ENCODE measurements at regions not wholly inside any gene's neighbourhood (a gene's known extent, or its start where the extent isn't known, plus 50 kb on each side); places are given as distances from the start of the nearest gene placed in this dataset.

DNA sequence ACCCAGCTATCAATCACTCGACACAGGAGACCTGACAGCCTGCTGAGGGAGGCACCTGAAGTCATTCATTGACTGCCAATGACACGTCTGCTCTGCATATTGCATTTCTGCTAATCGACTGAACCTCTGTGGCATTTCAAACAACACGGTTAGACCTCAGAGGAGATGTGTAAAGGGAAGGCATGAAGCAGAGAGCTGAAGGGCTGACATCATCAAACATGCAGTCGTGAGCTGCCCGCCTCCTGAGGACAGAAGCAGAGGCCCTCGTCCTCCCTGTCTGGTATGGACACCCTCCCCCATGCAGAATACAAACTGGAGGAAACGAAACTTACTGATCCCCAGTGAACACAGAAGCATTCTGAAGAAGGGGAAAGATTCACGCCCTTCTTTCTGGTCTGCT lies 462.6 kb upstream of the MGMT start:
- Mint-ChIP-seq H3K4me1 (ENCODE audit: unreplicated experiment) (peaks cover 3% of the 10 kb centered on the region), H3K27ac (no peak overlapping the region), H3K9me3 (no peaks in the 10 kb centered on the region), H3K36me3 (no peaks in the 10 kb centered on the region), H3K4me3 (no peak overlapping the region), H3K27me3 (peaks cover 4% of the 10 kb centered on the region)
- DNase-seq (ENCODE audit: extremely low spot score, unreplicated experiment) = no peak
- TF ChIP-seq, protein P1, sequence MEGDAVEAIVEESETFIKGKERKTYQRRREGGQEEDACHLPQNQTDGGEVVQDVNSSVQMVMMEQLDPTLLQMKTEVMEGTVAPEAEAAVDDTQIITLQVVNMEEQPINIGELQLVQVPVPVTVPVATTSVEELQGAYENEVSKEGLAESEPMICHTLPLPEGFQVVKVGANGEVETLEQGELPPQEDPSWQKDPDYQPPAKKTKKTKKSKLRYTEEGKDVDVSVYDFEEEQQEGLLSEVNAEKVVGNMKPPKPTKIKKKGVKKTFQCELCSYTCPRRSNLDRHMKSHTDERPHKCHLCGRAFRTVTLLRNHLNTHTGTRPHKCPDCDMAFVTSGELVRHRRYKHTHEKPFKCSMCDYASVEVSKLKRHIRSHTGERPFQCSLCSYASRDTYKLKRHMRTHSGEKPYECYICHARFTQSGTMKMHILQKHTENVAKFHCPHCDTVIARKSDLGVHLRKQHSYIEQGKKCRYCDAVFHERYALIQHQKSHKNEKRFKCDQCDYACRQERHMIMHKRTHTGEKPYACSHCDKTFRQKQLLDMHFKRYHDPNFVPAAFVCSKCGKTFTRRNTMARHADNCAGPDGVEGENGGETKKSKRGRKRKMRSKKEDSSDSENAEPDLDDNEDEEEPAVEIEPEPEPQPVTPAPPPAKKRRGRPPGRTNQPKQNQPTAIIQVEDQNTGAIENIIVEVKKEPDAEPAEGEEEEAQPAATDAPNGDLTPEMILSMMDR (conservative IDR thresholded peaks at IDR 0.05) = no peak

DNA sequence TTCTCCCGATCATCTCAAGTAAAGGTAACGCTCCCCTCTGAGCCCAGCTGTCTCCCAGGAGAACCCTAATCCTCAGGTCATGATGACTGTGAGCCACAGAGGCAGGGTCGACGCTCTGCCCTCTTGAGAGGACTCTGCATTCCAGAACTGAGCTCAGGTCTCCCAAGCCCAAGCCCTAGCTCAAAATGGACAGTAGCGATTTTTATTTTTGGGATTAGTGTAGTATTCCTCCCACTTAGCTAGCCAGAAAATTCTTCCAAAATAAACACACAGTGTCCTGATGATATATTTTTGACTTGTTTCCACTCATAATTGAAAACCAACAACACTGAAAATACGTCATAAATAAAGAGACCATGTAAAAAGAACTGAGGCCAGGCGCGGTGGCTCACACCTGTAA lies 462.0 kb upstream of the MGMT start:
- H3K9me3 Mint-ChIP-seq = no peaks in the 10 kb centered on the region
- H3K4me3 Mint-ChIP-seq = no peak overlapping the region
- DNase-seq (ENCODE audit: extremely low spot score, unreplicated experiment) = no peak
- TF ChIP-seq, protein P1 (conservative IDR thresholded peaks at IDR 0.05) = no peak
- peaks cover 3% of the 10 kb centered on the region for H3K4me1 Mint-ChIP-seq (ENCODE audit: unreplicated experiment)
- H3K27me3 Mint-ChIP-seq = peaks cover 4% of the 10 kb centered on the region
- H3K27ac Mint-ChIP-seq = no peak overlapping the region
- H3K36me3 Mint-ChIP-seq = no peaks in the 10 kb centered on the region

DNA sequence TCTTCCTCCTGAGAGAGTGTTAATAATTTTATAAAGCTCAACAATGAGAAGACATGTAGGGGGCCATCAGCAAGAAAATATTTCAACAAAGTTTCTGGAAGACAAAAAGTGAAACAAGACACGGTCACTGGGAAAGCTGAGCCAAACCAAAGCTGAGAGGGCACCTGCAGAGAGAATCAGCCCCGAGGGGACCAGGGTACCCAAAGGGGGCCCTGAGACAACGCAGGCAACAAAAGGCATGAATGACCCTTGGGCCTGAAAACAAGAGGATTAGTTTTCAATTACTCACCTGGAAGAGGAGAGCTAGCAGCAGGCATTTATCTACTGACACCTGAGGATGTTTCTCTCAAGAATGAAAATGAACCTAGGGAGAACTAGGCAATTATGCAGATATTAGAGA lies 461.2 kb upstream of the MGMT start:
- TF ChIP-seq, protein P1 (conservative IDR thresholded peaks at IDR 0.05) = no peak
- Mint-ChIP-seq H3K27ac (no peak overlapping the region), H3K4me1 (ENCODE audit: unreplicated experiment) (peaks cover 3% of the 10 kb centered on the region), H3K36me3 (no peaks in the 10 kb centered on the region), H3K9me3 (no peaks in the 10 kb centered on the region), H3K4me3 (no peak overlapping the region), H3K27me3 (peaks cover 4% of the 10 kb centered on the region)
- no peak for DNase-seq (ENCODE audit: extremely low spot score, unreplicated experiment)

DNA sequence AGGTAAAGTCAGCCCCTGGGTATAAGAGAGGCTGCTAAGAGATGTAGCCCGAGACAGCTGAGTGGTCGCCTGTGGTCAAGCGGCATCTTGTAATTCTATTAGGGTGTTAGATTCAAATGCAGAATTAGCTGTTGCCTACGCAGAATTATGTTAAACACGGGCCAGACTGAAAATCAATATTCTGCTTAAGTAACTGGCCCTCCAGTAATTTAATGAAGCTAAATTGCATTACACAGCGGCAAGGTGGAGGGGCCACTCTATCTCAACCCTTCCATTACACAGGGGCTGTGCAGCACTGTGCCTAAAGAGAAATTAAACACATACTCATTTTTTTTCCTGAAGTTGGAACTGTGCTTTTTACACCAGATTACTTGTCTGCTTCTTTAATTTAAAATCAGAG lies 448.5 kb upstream of the MGMT start:
- Mint-ChIP-seq H3K4me1 (ENCODE audit: unreplicated experiment) (peaks cover 25% of the 10 kb centered on the region), H3K9me3 (no peaks in the 10 kb centered on the region), H3K4me3 (no peak overlapping the region), H3K36me3 (no peaks in the 10 kb centered on the region), H3K27me3 (peaks cover 3% of the 10 kb centered on the region), H3K27ac (no peak overlapping the region)
- DNase-seq (ENCODE audit: extremely low spot score, unreplicated experiment) = no peak
- TF ChIP-seq, protein P1 (conservative IDR thresholded peaks at IDR 0.05) = no peak

DNA sequence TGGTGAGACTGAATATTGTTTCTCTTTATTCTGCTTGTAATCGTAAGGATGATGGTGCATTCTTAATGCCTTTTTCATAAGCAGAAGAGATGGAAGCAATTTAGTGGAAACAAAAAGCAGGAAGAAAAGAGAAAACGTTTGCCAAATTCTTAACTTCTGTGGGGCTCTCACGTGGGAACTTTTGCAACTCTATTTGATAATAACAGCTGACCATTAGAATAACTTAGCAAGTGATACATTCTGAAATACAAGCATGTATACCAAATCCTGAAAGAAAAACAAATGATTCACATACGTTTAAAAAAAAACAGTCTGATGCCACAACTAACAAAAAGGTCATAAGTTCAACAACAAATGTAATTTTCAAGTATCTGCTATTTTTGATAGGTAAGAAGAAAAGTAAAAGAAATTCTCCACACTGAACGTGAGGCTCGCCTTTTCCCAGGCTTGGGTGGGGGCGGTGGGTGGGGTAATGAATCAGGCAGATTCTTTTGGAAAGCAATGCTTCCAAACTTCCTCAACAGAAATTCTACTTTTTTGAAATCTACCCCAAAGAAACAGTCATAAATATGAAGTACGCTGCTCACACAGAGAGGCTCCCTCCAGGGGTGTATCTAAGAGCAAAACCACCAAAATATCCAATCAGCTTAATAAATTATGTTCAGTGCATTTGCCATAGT lies 446.2 kb upstream of the MGMT start:
- H3K4me3 Mint-ChIP-seq = no peak overlapping the region

More for the DNA sequence above, 446.2 kb upstream of the MGMT start:
- no peak for DNase-seq (ENCODE audit: extremely low spot score, unreplicated experiment)
- no peaks in the 10 kb centered on the region for H3K9me3 Mint-ChIP-seq
- no peak overlapping the region for H3K27ac Mint-ChIP-seq
- peaks cover 7% of the 10 kb centered on the region for H3K27me3 Mint-ChIP-seq
- TF ChIP-seq, protein P1 (conservative IDR thresholded peaks at IDR 0.05) = no peak
- peaks cover 34% of the 10 kb centered on the region for H3K4me1 Mint-ChIP-seq (ENCODE audit: unreplicated experiment)
- H3K36me3 Mint-ChIP-seq = no peaks in the 10 kb centered on the region

Data from type B pancreatic cell (in vitro differentiated cells).